HG02763 (cell line): ENCODE measurements at regions not wholly inside any gene's neighbourhood (a gene's known extent, or its start where the extent isn't known, plus 50 kb on each side); places are given as distances from the start of the nearest gene placed in this dataset.

Experiments used
- ATAC-seq: cut with Tn5 transposase; IDR thresholded peaks from one replicate; pipeline ENCODE4 v1.9.1; 2021; ENCODE audit warnings: mild to moderate bottlenecking, moderate library complexity; ENCODE audit not compliant: unreplicated experiment

DNA sequence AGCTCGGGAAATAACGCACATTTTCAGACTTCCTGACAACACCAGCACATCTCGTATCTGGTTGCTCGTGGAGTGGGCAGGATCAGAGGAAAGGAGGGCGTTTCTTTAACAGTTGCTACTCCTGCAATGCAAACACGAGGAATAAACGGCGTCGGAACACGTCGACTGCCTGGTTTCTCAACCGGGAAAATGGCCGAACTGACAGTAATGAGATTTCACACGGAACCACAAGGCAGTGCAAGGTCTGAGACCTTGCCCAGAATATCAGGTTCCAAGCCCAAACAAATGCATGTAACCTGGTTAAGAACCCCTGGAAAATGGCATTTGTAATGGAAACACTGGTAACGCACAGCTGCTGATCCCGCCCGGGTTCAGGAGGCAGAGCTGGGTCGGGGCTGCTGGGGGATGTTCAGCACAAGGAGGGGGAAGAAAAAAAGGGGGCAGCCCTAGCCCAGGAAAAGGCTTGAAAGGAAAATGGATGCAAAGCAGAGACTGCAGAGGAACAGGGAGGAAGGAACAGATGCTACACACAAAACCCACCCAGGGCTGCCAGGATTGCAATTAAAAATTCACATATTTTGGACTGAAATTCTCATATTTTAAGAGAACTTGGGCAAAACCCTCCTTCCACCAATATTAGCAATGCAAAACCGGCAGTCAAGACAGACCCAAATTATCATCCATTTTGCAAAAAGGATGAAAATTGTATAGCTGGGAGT is 61.6 kb upstream of the KLHL29 start:
- ATAC-seq, result no peak

DNA sequence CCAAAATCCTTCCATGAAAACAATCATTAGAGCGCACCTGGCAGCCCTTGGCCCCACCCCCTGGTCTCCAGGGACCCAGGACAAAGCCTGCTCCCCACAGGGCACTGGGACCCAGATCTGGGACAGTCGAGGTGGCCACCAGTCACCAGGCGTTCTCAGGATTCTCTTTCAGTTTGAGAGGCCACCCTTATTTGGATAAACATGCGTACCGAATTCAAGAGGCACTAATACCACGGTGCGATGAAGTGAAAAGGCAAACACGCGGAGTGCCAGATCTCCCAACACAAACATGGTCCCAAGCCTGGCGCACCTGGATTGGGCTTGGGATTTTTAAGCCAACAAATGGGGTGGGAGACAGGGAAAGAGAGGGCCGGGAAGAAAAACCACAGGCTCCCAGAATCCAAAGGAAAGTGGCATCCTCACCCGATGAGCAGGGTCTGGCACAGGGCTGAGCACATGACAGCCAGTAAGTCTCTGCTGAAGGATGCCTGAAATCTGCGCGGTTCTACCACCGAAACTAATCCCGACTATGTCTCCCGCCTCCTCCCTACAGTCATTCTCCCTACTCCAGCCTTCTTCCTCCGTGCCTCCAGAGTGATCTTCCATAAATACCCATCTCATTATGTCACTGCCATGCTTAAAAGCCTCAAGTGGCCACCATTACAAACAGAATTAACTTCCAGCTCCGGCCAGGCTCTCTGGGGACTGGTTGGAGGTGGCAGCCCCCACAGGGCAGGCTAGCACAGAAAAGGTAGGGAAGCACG is 60.9 kb upstream of the KLHL29 start:
- ATAC-seq, result no peak

- ATAC-seq, result no peak
Measured at GRCh38 chr2:23326330-23326729, 58.6 kb upstream of the KLHL29 start.

DNA sequence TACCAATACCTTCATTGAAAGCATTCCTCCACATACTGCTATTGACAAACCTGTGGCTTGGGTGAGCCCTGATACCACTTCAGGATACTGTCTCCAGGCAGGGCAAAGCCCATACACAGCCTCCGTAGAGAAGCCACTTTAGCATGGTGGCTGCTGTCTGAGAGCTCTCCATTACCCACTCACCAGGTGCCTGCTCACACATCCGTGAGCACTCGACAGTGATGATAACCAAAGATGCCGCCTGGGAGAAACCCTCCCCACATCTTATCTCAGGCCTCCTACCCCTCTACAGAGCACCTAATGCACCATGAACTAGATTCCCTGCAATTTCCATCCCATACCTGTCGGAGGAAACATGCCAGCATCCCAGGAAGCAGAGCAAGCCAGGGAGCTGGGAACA is 57.6 kb upstream of the KLHL29 start:
- no peak for ATAC-seq

GRCh38 chr2:23327887-23328286 is 57.1 kb upstream of the KLHL29 start:
- ATAC-seq, result no peak

- no peak for ATAC-seq
Measured at GRCh38 chr2:23330214-23330613, 54.8 kb upstream of the KLHL29 start.
